ENCODE measurements at regions not wholly inside any gene's neighbourhood (a gene's known extent, or its start where the extent isn't known, plus 50 kb on each side); places are given as distances from the start of the nearest gene placed in this dataset.
"Not testable (repeated sequence)": the region's sequence is repeated elsewhere in the genome, so short reads cannot be mapped to it uniquely, and the experiment has no call there.

DNA sequence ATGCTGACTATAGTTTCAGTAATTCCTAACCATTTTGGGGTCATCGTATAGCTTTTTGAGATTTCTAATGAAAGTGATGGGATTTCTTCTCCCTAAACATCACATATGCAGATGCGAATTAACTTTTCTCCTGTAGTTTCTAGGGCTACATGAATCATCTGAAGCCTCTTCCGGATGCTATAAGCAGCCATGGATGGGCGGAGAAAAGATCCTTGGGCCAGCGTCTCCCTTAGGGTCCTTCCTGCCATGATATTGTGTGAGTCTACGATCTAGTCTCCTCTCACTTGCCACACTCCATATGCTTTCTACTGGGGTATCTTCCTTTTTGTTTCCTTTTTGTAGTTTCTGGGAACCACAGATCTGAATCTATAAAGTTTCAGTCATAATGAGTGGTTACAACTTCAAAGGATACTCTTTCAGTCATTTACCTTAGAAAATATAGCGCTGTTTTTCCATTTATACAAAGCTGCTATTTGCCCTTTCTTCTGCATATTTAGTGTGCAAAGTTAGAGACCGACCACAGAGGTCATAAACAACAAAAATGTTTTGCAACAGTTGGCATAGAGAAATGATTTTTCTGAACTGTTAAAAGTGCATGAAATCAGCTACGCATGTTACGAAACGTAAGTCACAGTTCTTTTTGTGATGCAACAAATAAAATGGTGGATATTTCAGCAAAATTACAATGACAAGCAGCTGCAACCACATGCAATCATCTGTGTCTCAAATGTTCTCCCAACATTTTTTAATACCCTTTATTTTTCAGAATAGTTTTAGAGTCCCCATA is 396.2 kb upstream of the SLC35B3 start:
- no peak for DNase-seq (ENCODE audit: low read depth)

DNA sequence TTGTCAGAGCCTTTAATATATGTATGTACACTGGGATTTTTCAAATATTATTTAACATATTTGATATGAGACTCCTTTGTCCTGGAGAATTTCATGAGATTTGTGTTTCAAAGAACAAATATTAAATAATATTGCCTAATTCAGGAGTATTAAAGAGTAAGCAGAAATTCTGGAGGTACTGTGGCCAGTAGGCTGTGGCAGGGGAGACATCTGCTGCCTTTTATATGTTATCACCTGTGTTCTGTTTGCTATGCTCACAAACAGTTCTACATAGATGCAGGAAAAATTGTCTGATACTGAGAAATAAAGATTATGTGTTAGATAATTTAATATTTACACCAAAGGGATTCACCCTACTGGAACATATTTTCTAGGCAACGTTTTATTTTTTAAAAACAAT is 395.4 kb upstream of the SLC35B3 start:
- no peak for DNase-seq (ENCODE audit: low read depth)

DNA sequence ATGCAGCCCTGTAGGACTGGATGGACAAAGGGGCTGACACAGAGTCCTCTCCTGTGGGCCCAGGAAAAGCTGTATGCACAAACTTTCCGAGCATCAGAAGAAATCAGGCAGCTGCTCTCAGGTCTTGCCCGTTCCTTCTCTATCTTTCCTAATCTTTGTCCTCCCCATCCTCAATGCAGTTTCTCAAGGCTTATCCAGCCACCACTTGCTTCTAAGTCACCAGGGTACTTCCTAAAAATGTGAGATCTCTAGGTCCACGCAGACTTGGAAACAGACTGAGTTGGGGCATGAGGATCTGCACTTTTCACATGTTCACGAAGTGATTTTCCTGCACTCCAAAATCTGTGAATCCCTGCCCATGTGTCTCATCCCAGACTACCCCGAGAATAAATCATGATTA is 394.5 kb upstream of the SLC35B3 start:
- no peak for DNase-seq (ENCODE audit: low read depth)

DNA sequence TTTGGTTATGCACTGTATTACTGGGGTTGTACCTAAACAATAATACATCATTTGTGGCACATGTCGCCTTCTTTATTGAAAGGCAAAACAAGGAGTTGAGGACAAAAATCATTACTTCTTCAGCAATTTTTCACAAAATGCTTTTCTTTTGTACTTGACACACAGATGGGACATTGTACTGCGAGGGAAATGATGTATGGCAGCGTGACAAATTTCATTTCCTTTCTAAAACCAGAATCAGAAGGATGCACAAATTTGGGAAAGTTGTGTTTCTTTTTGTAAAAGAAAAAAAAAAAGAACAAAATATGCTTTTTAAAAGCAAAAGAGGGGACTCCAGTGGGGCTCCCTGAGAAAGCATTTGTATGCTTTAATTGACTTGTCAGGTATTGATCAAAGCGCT is 394.0 kb upstream of the SLC35B3 start:
- DNase-seq (ENCODE audit: low read depth) = no peak

DNA sequence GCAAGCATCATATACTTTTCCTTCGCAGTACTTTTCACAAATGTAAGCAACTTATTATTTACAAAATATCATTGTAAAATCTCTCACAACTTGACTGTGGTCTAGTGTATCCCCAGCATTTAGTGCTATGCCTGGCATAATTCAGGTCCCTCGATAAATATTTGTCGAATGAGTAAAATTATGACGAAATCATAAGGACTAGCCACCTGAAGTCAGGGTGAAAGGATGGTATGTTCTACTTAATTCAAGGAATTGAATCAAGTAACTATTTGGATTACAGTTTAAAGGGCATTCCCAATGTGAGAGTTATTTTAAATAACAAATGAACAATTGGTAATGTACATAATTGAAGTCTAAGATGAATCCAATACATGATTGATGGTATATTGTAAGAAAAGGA is 393.0 kb upstream of the SLC35B3 start:
- DNase-seq (ENCODE audit: low read depth) = no peak

DNA sequence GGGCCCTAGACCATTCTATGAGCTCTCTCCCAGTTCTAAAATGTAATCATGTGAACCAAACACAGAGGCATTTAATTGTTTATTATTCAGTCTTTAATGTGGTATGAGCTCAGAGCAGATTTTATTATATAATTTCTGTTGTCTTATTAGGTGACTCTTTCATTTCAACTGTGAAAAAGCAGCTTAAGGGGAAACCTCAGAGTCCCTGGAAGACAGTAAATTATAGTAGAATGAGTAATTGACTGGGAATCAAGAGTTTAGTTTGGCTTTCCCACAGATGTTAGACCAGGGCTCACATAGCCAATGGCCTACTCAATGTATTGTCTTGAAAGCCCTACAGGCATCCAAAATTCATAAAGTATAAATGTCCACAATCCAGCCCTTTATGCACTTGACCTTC is 390.4 kb upstream of the SLC35B3 start:
- no peak for DNase-seq (ENCODE audit: low read depth)

DNA sequence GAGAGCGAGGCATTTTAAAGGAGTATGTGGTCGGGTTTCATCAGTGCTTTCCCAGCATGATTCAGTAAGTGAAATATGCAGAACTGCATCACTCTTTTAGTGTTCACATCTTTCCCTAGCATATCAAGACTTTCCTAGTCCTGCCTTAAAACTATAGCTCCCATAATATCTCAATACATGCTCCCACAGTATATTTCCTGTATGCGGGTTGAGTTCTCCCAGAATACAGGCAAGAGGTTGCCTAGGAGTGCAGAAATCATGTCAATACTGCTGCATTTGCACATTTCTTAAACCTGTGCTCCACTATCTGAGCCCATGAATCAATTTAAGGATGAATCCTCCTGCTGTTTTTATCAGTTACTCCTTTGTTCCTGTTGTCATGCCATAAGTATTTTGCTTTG is 386.6 kb upstream of the SLC35B3 start:
- no peak for DNase-seq (ENCODE audit: low read depth)

DNA sequence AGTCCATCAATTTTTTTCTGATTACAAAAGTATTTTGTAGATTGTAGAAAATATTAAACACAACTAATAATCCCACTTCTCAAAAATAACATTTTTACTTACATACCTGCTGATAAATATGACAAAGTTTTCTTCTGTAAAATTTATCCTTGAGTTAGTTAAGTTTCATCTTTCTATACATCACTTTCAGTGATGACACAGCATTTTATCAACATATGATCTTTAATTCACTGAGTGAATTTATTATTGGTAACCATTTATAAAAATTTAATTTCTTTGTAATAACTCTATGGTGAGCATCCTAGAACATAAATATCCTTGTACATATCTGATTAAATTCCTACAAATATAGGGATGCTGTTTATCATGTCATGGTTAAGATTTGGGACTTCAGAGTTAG is 385.0 kb upstream of the SLC35B3 start:
- no peak for DNase-seq (ENCODE audit: low read depth)

DNA sequence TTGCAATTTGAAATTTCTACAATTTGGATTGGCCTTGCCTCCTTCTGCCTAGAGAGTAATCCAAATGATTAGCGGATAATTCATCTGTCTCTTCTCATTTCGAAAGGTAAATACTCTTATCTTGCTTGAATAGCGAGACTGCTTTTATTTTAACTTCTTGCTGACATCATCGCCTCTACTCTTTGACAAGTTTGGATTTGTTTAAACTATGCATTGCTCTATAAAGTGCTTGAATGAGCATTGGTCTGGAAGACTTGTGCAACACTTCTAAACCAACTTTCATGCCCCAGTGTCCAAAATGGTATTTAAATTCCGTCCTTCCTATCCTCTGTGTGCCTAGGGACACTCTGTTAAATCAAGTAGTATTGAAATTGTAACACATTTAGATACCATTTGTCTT is 384.1 kb upstream of the SLC35B3 start:
- DNase-seq (ENCODE audit: low read depth) = no peak

DNA sequence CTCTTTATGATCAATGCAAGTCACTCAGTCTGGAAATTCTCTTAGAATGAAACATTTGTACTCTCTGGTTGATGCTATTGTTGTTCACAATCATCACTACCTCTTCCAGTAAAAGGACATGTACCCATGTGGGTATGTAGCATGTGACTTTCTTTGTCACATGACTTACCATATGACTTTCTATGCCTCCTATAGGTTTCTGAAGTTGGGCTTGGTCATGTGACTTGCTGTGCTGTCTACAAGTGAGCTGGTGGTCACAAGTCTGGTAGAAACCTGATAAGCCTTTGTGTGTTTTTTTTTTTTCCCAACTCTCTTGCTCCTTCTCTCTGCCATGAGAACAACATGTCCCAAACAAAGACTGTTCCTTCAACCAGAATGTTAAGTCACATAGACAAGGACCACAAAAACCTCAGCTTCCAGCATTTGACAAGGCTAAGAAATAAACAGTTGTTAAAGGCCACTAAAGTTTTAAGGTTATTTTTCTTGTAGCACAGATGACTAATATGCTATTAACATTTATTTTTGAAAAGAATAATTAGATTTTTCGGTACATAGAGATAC is 379.2 kb upstream of the SLC35B3 start:
- DNase-seq (ENCODE audit: low read depth) = no peak

DNA sequence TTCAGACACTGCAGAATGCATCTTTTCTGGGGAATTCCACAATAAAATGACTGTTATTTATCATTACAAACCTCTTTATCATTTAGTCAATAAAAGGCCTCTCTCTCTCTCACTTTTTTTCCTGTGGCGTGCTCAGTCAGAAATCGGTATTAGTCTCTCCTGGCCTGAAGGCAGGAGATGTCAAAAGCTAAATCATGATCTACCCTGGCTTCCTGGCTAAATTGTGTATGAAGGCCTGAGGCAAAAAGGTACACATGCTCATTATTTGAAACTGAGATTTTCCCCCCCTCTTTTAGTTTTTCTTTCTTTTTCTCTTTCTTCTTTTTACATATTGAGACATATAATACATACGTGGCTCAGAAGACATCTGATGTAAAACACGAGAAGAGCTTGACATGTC is 375.0 kb upstream of the SLC35B3 start:
- DNase-seq (ENCODE audit: low read depth) = no peak

DNA sequence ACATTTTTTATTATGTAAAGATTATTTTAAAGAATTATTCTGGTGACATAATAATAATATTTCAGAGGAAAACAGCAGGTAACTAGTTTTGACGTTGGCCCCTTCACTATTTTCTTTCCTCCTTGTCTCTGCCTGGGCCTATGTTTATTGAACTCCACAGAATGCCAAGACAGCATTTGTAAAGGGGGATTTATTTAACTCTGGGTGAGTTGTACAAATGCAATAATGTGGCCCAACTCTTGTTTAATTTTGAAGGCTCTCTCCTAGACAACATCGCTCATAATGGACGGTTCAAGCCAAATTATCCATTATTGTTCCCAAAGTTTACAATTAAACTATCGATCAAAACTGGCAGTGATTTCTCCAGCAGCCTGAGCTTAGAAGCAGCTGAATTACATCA is 374.3 kb upstream of the SLC35B3 start:
- no peak for DNase-seq (ENCODE audit: low read depth)

DNA sequence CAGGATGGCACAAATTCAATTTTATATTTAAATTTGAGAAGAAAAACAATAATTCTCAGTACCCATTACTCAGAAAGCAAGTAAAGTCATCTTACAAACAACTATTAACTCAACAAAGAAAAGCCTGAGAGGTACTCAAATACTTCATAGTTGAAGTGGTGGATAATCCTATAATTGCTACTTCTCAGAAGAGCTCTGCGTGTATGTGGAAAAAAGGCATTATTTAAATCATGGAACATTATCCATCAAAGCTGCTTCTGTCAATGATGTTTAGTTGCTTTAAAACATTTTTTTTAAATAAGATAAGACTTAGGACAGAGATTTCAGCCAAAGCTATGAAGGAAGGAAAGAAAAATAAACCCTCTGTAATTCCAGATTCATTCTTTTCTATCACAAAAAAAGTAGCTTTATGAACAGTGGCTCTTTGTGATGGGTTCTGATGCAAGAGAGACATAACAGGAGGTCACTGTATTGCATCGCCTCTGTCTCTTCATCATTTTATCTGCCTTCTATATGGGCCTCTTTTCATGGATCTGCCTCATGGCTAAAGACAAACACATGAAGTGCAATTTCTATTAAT is 367.9 kb upstream of the SLC35B3 start:
- no peak for DNase-seq (ENCODE audit: low read depth)

DNA sequence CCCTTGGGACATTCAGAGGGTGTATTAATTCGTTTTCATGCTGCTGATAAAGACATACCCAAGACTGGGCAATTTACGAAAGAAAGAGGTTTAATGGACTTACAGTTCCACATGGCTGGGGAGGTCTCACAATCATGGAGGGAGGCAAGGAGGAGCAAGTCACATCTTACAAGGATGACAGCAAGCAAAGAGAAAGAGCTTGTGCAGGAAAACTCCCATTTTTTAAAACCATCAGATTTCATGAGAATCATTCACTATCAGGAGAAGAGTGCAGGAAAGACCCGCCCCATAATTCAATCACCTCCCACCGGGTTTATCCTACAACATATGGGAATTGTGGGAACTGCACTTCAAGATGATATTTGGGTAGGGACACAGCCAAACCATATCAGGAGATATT is 367.1 kb upstream of the SLC35B3 start:
- not testable (repeated sequence) for DNase-seq (ENCODE audit: low read depth)

DNA sequence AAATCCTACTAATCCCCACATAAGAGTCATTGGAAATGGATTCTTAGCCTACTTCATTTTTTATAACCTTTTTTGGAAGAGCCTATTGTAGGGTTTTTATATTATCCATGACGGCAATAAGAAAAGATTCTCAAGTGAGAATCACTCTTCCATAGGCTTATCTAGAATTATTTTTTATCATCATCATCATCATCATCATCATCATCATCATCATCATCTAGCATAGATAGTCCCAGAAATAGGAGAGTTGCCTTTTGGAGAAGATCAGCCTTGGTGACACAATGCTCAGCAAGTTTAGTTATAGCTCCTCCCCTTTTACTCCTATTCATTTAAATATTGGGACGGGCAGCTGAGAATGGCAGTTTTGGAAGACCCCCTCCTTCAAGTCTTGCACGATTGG is 359.1 kb upstream of the SLC35B3 start:
- no peak for DNase-seq (ENCODE audit: low read depth)

DNA sequence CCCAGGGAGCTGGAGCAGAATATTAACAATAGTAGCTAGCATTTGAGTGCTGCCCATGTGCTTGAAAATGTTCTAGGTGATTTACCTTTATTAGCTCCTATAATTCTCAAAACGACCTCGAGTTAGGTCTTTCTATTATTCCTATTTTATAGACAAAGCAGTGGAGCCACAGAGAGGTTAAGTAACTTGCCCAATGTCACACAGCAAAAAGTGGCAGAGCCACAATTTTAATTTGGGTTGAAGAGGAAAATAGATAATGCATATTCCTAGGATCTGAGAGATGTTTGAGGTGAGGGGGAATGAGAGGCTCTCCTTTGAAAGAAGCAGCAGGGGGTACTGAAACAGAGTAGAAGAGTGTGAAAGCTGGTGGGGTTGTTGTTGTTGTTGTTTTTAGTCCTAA is 354.5 kb upstream of the SLC35B3 start:
- no peak for DNase-seq (ENCODE audit: low read depth)

DNA sequence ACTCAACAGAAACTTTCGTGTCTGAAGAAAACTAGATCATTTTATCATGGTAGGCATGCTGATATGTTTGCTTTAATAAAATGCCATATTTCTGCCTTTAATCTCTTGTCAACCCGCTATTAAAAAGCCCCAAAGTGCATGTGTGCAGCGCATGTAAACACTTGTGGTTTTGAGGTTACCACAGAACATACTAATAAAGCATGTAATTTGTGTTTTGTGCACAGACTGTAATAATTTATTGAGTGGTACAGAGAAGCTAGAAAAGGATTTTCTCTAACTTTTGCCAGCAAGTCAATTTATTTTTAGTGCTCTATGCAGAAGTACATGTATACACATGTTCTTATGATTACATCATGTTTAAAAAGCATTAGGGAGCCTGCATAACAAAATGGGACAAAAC is 349.9 kb upstream of the SLC35B3 start:
- DNase-seq (ENCODE audit: low read depth) = no peak

DNA sequence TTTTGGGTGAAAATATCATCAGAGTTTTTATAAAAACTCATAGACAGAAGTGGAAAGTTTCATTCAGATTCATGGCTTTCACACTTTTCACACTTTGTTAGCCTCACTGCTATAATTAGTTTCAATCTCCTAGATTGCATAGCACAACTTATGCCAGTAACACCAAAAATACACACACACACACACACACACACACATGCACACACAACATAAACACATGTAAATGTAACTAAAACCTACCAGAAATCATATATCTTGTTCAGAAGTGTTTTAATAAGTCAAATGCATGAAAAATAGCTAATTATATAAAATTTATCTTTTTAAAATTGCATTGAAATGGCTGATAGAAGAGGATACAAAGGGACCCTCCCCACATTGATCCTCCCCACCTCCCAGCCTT is 347.8 kb upstream of the SLC35B3 start:
- DNase-seq (ENCODE audit: low read depth) = no peak

DNA sequence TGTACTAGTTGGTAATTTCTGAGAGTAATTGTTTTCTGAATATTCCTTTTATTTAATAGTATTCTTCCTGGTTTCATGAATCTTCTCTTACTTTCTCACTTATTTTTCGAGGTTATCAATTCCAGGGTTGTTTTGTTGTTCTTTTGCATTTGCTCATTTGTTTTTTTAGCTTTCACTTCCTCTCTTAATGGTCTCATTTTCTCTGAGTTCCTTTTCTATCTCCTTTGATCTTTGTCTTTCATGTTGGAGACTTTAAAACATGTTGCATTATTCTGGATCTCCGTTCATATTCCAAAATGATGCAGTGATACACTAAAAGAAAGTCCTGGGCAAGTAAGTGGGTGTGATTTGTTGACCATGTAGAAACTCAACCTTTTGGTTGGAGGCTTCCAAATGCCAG is 345.3 kb upstream of the SLC35B3 start:
- DNase-seq (ENCODE audit: low read depth) = no peak

DNA sequence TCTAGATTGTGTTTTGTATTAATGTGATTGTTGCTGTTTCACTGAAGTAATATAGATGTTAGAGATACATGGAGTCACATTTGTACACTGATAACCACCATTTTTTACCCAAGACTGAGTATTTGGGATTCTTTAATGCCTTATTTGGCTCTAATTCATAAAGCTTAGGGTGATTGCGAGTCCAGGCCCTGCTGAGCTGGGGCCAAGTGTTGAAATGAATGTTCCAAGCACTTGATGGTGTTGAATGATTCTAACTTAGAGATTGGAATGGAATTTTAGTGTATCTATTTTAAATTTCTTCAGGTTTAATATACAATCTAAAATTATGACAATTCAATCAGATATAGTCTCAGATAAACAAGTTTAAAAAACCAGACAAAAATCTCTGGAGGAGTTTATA is 329.4 kb upstream of the SLC35B3 start:
- DNase-seq (ENCODE audit: low read depth) = no peak

DNA sequence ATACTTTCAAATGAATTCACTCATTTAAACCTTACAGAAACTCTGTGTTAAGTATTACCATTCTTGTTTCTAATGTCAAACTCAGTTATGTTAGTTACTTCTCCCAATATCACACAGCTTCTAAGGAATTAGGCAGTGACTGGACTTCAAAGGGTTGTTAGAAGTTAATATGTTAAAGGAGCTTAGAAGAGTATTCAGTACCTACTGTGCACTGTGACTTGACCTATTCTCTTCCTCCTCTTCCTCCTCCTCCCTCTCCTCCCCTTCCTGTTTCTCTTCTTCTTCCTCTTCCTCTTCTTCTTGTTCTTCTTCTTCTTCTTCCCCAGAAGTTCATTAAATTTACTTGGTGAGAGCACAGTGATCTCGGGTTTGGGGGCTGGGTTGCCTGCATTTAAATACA is 325.6 kb upstream of the SLC35B3 start:
- DNase-seq (ENCODE audit: low read depth) = no peak

DNA sequence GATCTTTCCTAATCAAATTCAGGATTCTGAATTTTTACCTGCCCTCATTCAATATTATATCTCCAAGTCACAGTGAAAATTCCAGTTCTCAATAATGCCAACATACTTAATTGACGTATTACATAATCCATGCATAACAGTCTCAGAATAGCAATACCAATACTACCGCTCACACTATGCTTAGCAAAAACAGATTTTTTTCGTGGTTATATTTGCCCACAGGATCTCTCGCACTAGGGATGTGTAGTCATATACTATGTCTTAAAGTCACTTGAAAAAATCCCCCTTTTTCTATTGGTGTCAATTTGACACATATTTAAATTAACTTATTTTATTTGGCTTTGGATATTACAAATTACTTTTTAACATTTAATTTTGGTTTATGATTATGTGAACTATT is 323.1 kb upstream of the SLC35B3 start:
- DNase-seq (ENCODE audit: low read depth) = no peak

DNA sequence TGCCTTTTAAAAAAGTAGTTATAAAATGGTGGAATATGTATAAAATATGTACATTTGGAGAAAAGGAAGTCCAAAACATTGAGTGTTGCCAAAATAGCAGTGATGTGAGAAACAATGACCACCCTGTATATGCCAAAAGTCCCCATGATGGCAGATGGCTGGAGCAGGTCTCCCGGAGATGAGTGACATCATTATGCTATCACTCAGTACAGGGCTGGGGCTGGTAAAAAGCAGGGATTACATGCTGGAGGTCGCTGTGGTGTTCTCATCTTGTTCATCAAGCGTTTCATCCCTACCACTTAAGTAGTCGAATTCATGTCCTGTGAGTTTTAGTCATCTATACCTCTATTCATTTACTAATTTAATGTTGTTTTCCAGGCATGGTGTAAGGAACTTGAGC is 315.3 kb upstream of the SLC35B3 start:
- no peak for DNase-seq (ENCODE audit: low read depth)

DNA sequence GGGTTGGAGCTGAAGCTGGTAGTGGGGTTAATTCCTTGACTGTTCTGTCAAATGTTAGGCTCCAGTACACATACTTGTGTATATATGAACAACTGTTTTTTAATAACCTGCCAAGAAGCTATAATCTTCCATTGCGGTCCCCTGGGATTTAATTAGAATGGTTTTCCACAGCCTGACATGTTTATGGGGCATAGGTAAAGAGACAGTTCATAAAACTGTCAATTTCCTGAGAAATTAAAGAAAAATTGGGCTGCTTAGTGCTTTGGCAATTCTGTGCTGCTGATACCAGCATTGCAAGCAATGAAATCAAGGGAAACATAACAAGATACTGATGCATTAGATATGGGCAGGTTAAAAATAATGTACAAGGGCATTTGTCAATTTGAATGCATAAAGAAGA is 314.1 kb upstream of the SLC35B3 start:
- no peak for DNase-seq (ENCODE audit: low read depth)
